ENCODE measurements at regions not wholly inside any gene's neighbourhood (a gene's known extent, or its start where the extent isn't known, plus 50 kb on each side); places are given as distances from the start of the nearest gene placed in this dataset.

DNA sequence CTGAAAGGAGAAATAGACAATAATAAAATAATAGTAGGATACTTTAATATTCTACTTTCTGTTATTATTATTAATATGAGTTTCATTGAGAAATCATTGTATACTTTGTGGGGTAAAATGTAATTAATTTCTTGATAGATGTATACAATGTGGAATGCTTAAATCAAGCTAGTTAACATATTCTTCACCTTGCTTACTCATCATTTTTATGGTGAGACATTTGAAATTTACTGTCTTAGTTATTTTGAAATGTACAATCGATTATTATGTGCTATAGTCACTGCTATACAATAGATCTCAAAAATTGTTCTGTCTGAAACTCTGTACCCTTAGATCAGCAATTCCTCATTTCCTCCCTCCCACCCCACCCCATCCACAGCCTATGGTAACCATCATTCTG, 720.3 kb downstream of the RNF144B start:
- Mint-ChIP-seq H3K36me3 (no peaks in the 10 kb centered on the region), H3K4me1 (no peaks in the 10 kb centered on the region), H3K4me3 (no peak overlapping the region), H3K27me3 (ENCODE audit: low read depth in 3 of 3) (no peaks in the 10 kb centered on the region), H3K9me3 (peaks cover 0 to 15% (median 2%) of the 10 kb centered on the region in 7 donors), H3K27ac (no peak overlapping the region)
- no peak overlapping the region for H3K4me3 ChIP-seq (replicated peaks in 1 of 3; ENCODE audit: low read depth in 2 of 3, low read length in 3 of 3)
- peaks cover 4 to 6% of the 10 kb centered on the region in 2 donors for H3K9me3 ChIP-seq (replicated peaks in 1 of 2; ENCODE audit: control insufficient read depth in 1 of 2, insufficient read depth in 1 of 2, low read length in 2 of 2)
- H3K27ac ChIP-seq (ENCODE audit: low read depth in 1 of 2, low read length in 2 of 2), result no peak overlapping the region
- H4K20me1 ChIP-seq (ENCODE audit: insufficient read depth, low read length), result no peaks in the 10 kb centered on the region
- H3K4me2 ChIP-seq (replicated peaks; ENCODE audit: extremely low read depth, low read length, poor library complexity, severe bottlenecking), result no peak overlapping the region
- no peaks in the 10 kb centered on the region for H3K79me2 ChIP-seq (ENCODE audit: insufficient read depth, low read length)
- DNase-seq, result no peak
- no peak overlapping the region for H2AFZ ChIP-seq (ENCODE audit: insufficient read depth, low read depth, low read length, poor library complexity, severe bottlenecking)
- no CpG with 5 or more reads among the region's 1 CpG for WGBS (ENCODE audit: insufficient coverage)
- H3K36me3 ChIP-seq (replicated peaks in 1 of 2; ENCODE audit: control insufficient read depth in 1 of 2, insufficient read depth in 2 of 2, low read length in 2 of 2), result no peaks in the 10 kb centered on the region
- H3K27me3 ChIP-seq (ENCODE audit: control insufficient read depth in 2 of 2, insufficient read depth in 2 of 2, low read length in 2 of 2), result no peaks in the 10 kb centered on the region
- no peak overlapping the region for H3K9ac ChIP-seq (ENCODE audit: insufficient read depth, low read length, poor library complexity, severe bottlenecking)
- no peaks in the 10 kb centered on the region for H3K4me1 ChIP-seq (ENCODE audit: control insufficient read depth in 1 of 2, insufficient read depth in 2 of 2, low read length in 2 of 2)
- TF ChIP-seq, protein P1, sequence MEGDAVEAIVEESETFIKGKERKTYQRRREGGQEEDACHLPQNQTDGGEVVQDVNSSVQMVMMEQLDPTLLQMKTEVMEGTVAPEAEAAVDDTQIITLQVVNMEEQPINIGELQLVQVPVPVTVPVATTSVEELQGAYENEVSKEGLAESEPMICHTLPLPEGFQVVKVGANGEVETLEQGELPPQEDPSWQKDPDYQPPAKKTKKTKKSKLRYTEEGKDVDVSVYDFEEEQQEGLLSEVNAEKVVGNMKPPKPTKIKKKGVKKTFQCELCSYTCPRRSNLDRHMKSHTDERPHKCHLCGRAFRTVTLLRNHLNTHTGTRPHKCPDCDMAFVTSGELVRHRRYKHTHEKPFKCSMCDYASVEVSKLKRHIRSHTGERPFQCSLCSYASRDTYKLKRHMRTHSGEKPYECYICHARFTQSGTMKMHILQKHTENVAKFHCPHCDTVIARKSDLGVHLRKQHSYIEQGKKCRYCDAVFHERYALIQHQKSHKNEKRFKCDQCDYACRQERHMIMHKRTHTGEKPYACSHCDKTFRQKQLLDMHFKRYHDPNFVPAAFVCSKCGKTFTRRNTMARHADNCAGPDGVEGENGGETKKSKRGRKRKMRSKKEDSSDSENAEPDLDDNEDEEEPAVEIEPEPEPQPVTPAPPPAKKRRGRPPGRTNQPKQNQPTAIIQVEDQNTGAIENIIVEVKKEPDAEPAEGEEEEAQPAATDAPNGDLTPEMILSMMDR (IDR thresholded peaks at IDR 0.05), result no peak
- intact Hi-C loops (cut with micrococcal nuclease), result no loop called here

- Mint-ChIP-seq H3K4me3 (no peak overlapping the region), H3K9me3 (peaks cover 1 to 6% (median 2%) of the 10 kb centered on the region in 7 donors), H3K27ac (no peak overlapping the region), H3K27me3 (ENCODE audit: low read depth in 3 of 3) (no peaks in the 10 kb centered on the region), H3K36me3 (no peaks in the 10 kb centered on the region), H3K4me1 (no peaks in the 10 kb centered on the region)
- no peaks in the 10 kb centered on the region for H3K79me2 ChIP-seq (ENCODE audit: insufficient read depth, low read length)
- no peak overlapping the region for H2AFZ ChIP-seq (ENCODE audit: insufficient read depth, low read depth, low read length, poor library complexity, severe bottlenecking)
- H3K9ac ChIP-seq (ENCODE audit: insufficient read depth, low read length, poor library complexity, severe bottlenecking), result no peak overlapping the region
- no peak overlapping the region for H3K27ac ChIP-seq (ENCODE audit: low read depth in 1 of 2, low read length in 2 of 2)
- DNase-seq, result no peak
- intact Hi-C loops (cut with micrococcal nuclease), result no loop called here
- H3K27me3 ChIP-seq (ENCODE audit: control insufficient read depth in 2 of 2, insufficient read depth in 2 of 2, low read length in 2 of 2), result no peaks in the 10 kb centered on the region
- H4K20me1 ChIP-seq (ENCODE audit: insufficient read depth, low read length), result no peaks in the 10 kb centered on the region
- H3K4me2 ChIP-seq (replicated peaks; ENCODE audit: extremely low read depth, low read length, poor library complexity, severe bottlenecking), result no peak overlapping the region
- TF ChIP-seq, protein P1 (IDR thresholded peaks at IDR 0.05), result no peak
- no peaks in the 10 kb centered on the region for H3K9me3 ChIP-seq (replicated peaks in 1 of 2; ENCODE audit: control insufficient read depth in 1 of 2, insufficient read depth in 1 of 2, low read length in 2 of 2)
- H3K4me1 ChIP-seq (ENCODE audit: control insufficient read depth in 1 of 2, insufficient read depth in 2 of 2, low read length in 2 of 2), result no peaks in the 10 kb centered on the region
- no peak overlapping the region for H3K4me3 ChIP-seq (replicated peaks in 1 of 3; ENCODE audit: low read depth in 2 of 3, low read length in 3 of 3)
- no peaks in the 10 kb centered on the region for H3K36me3 ChIP-seq (replicated peaks in 1 of 2; ENCODE audit: control insufficient read depth in 1 of 2, insufficient read depth in 2 of 2, low read length in 2 of 2)
These were observed 715.6 kb upstream of the ID4 start for GRCh38 chr6:19121521-19121920.

Data from CD14-positive monocyte (primary cell).